H1 (cell line): ENCODE measurements at regions not wholly inside any gene's neighbourhood (a gene's known extent, or its start where the extent isn't known, plus 50 kb on each side); places are given as distances from the start of the nearest gene placed in this dataset.

Experiments used
- CTCF ChIP-seq, 3 experiments: IDR thresholded peaks; 1 replicate in 2 of 3; 2 replicates in 1 of 3; pipeline versions ENCODE4 v1.5.1 to v1.6.1; 2011; ENCODE audit warnings: low read length in 3 of 3, mild to moderate bottlenecking in 3 of 3, inconsistent platforms in 2 of 3, low read depth in 1 of 3, moderate library complexity in 1 of 3; ENCODE audit not compliant: insufficient read depth in 1 of 3; ENCODE audit errors: control extremely low read depth in 1 of 3
- E2F6 ChIP-seq: IDR thresholded peaks from 2 replicates; pipeline ENCODE4 v1.6.1; 2012; ENCODE audit warnings: inconsistent platforms
- EP300 ChIP-seq, 2 experiments: IDR thresholded peaks; 1 replicate in 1 of 2; 2 replicates in 1 of 2; pipeline ENCODE4 v1.6.1; 2011 to 2012; ENCODE audit warnings: low read depth in 2 of 2, low read length in 2 of 2, mild to moderate bottlenecking in 2 of 2, borderline replicate concordance in 1 of 2, inconsistent platforms in 1 of 2, moderate library complexity in 1 of 2
- EZH2 ChIP-seq: fragments of 200-600 bp; sonication (generic); IDR thresholded peaks from 2 replicates; pipeline ENCODE4 v1.7.1; 2012; ENCODE audit warnings: low read depth, mild to moderate bottlenecking, moderate library complexity, low read length, inconsistent platforms; ENCODE audit not compliant: severe bottlenecking
- FOSL1 ChIP-seq: IDR thresholded peaks from 2 replicates; pipeline ENCODE4 v1.6.1; 2011; ENCODE audit warnings: mild to moderate bottlenecking, low read depth, low read length, moderate library complexity; ENCODE audit not compliant: insufficient read depth
- GABPA ChIP-seq: IDR thresholded peaks from 2 replicates; pipeline ENCODE4 v1.6.1; 2011; ENCODE audit warnings: mild to moderate bottlenecking, low read length, moderate library complexity, borderline replicate concordance; ENCODE audit not compliant: insufficient read depth
- GTF2F1 ChIP-seq: IDR thresholded peaks from 2 replicates; pipeline ENCODE4 v1.6.1; 2012; ENCODE audit warnings: low read depth, low read length, improper control_type of control experiment, borderline replicate concordance
- JUN ChIP-seq: IDR thresholded peaks from 2 replicates; pipeline ENCODE4 v1.6.1; 2011; ENCODE audit warnings: low read depth, mild to moderate bottlenecking, improper control_type of control experiment, low read length
- POLR2A ChIP-seq, 2 experiments: IDR thresholded peaks; 1 replicate in 1 of 2; 2 replicates in 1 of 2; pipeline ENCODE4 v1.6.1; 2011; ENCODE audit warnings: low read depth in 2 of 2, low read length in 2 of 2, mild to moderate bottlenecking in 2 of 2; ENCODE audit errors: control extremely low read depth in 1 of 2
- SIN3A ChIP-seq, 2 experiments: IDR thresholded peaks in 1 of 2; conservative IDR thresholded peaks in 1 of 2; 2 replicates each; pipeline ENCODE4 v1.6.1; 2011 to 2012; ENCODE audit warnings: low read length in 2 of 2, improper control_type of control experiment in 1 of 2, low read depth in 1 of 2, mild to moderate bottlenecking in 1 of 2
- TEAD4 ChIP-seq: IDR thresholded peaks from 2 replicates; pipeline ENCODE4 v1.6.1; 2012; ENCODE audit warnings: low read depth, low read length, inconsistent platforms, mixed read lengths

- TF ChIP-seq SIN3A (conservative IDR thresholded peaks at IDR 0.05 in 1 of 2, IDR thresholded peaks at IDR 0.05 in 1 of 2; ENCODE audit: low read depth in 1 of 2, low read length in 2 of 2) (no peak), EP300 (IDR thresholded peaks at IDR 0.05; ENCODE audit: borderline replicate concordance in 1 of 2, low read depth in 2 of 2, low read length in 2 of 2) (no peak), CTCF (IDR thresholded peaks at IDR 0.05; ENCODE audit: control extremely low read depth in 1 of 3, insufficient read depth in 1 of 3, low read depth in 1 of 3, low read length in 3 of 3) (no peak), JUN (no peak), GABPA (no peak), EZH2 (no peak), FOSL1 (no peak), POLR2A (IDR thresholded peaks at IDR 0.05; ENCODE audit: control extremely low read depth in 1 of 2, low read depth in 2 of 2, low read length in 2 of 2) (no peak), E2F6 (no peak), TEAD4 (no peak), GTF2F1 (no peak)
These were observed 54.2 kb upstream of the KAZN start for GRCh38 chr1:14544319-14544718.
